Body of pancreas (tissue), 4 donors: ENCODE measurements at regions not wholly inside any gene's neighbourhood (a gene's known extent, or its start where the extent isn't known, plus 50 kb on each side); places are given as distances from the start of the nearest gene placed in this dataset.

Experiments used
- ATAC-seq: fragments of 150-250 bp; one replicate; pipeline ENCODE4 v1.9.1; 2016
- DNase-seq, 4 donors: peaks; one replicate each; pipeline ENCODE4 v3.0.0-alpha.2; 2019
- H3K27ac ChIP-seq, 4 donors: fragments of 200-600 bp; sonication (generic); 1 replicate in 3 of 4; 2 replicates in 1 of 4; pipeline versions ENCODE4 v1.5.1 to v1.6.1; 2016 to 2019; ENCODE audit warnings: mild to moderate bottlenecking in 1 of 4, mixed read lengths in 1 of 4, moderate library complexity in 1 of 4
- H3K27me3 ChIP-seq, 2 donors: fragments of 200-600 bp; sonication (generic); one replicate each; pipeline ENCODE4 v1.6.0; 2016; ENCODE audit warnings: mild to moderate bottlenecking in 1 of 2
- H3K36me3 ChIP-seq, 2 donors: fragments of 200-600 bp; sonication (generic); replicated peaks in 1 of 2; 2 replicates each; pipeline ENCODE4 v1.5.1; 2016; ENCODE audit warnings: low read depth in 2 of 2; ENCODE audit not compliant: insufficient read depth in 1 of 2
- H3K4me1 ChIP-seq: fragments of 200-600 bp; sonication (generic); one replicate; pipeline ENCODE4 v1.6.0; 2016
- H3K4me3 ChIP-seq, 2 donors: fragments of 200-600 bp; sonication (generic); 1 replicate in 1 of 2; 2 replicates in 1 of 2; pipeline ENCODE4 v1.5.1; 2016 to 2019
- H3K9me3 ChIP-seq, 3 donors: fragments of 200-600 bp; sonication (generic); 1 replicate in 2 of 3; 2 replicates in 1 of 3; pipeline ENCODE4 v1.5.1; 2016
- CTCF ChIP-seq, 7 experiments: fragments of 450-650 bp in 4 of 7; fragments of 200-600 bp in 3 of 7; sonication (generic) in 3 of 7; IDR thresholded peaks; one replicate each; pipeline ENCODE4 v1.5.1; 2016 to 2019; ENCODE audit warnings: antibody characterized with exemption in 7 of 7
- POLR2A ChIP-seq, 3 donors: fragments of 450-650 bp; IDR thresholded peaks; one replicate each; pipeline ENCODE4 v1.6.1; 2016; ENCODE audit warnings: antibody characterized with exemption in 3 of 3, mild to moderate bottlenecking in 2 of 3
- WGBS, 2 donors: methylation state at CpG; one replicate each; pipeline ENCODE4 v1.1.5; 2017; 5-methylcytosine and 5-hydroxymethylcytosine counted together
- intact Hi-C: fragments of 100-400 bp; cut with DNase I; formaldehyde crosslinking; loops from one replicate; pipeline ENCODE4 v1.15.1; 2023

GRCh38 chr11:112878033-112878601, 83.1 kb upstream of the NCAM1 start:
- DNase-seq (no peak), ATAC-seq (no peak)
- Histone ChIP-seq H3K4me1 (peaks cover 8% of the 10 kb centered on the region), H3K4me3 (no peak overlapping the region), H3K27me3 (no peaks in the 10 kb centered on the region), H3K36me3 (no peaks in the 10 kb centered on the region), H3K9me3 (no peaks in the 10 kb centered on the region), H3K27ac (no peak overlapping the region)
- TF ChIP-seq POLR2A (IDR thresholded peaks at IDR 0.05) (no peak), CTCF (IDR thresholded peaks at IDR 0.05) (no peak)
- intact Hi-C loops = no loop called here
- WGBS, 2 donors = 61 to 64% methylated on average over 7 of the region's 7 CpGs

GRCh38 chr11:112880495-112880894, 80.7 kb upstream of the NCAM1 start:
- TF ChIP-seq POLR2A (IDR thresholded peaks at IDR 0.05) = no peak
- TF ChIP-seq CTCF (IDR thresholded peaks at IDR 0.05) = no peak
- DNase-seq = no peak
- WGBS, 2 donors = 37 to 59% methylated on average over 4 of the region's 4 CpGs
- Histone ChIP-seq H3K9me3 (no peaks in the 10 kb centered on the region), H3K36me3 (no peaks in the 10 kb centered on the region), H3K4me3 (no peak overlapping the region), H3K4me1 (peaks cover 8% of the 10 kb centered on the region), H3K27ac (no peak overlapping the region), H3K27me3 (no peaks in the 10 kb centered on the region)
- no peak for ATAC-seq
- intact Hi-C loops = no loop called here

GRCh38 chr11:112881461-112881860, 79.8 kb upstream of the NCAM1 start:
- ATAC-seq (peak; percentile 86), DNase-seq (peak; percentile 61 to 80 (median 70))
- Histone ChIP-seq H3K36me3 (no peaks in the 10 kb centered on the region), H3K27me3 (no peaks in the 10 kb centered on the region), H3K9me3 (no peaks in the 10 kb centered on the region), H3K27ac (no peak overlapping the region), H3K4me1 (peaks cover 8% of the 10 kb centered on the region), H3K4me3 (no peak overlapping the region)
- 21 to 37% methylated on average over 5 to 17 of the region's 17 CpGs for WGBS, 2 donors
- TF ChIP-seq CTCF (IDR thresholded peaks at IDR 0.05) = no peak
- no peak for TF ChIP-seq POLR2A (IDR thresholded peaks at IDR 0.05)
- intact Hi-C loops = no loop called here

GRCh38 chr11:112882494-112883381, 78.5 kb upstream of the NCAM1 start:
- Histone ChIP-seq H3K9me3 (no peaks in the 10 kb centered on the region), H3K27ac (no peak overlapping the region), H3K36me3 (no peaks in the 10 kb centered on the region), H3K4me1 (peaks cover 8% of the 10 kb centered on the region), H3K27me3 (no peaks in the 10 kb centered on the region), H3K4me3 (no peak overlapping the region)
- ATAC-seq = no peak
- TF ChIP-seq POLR2A (IDR thresholded peaks at IDR 0.05) = no peak
- TF ChIP-seq CTCF (IDR thresholded peaks at IDR 0.05) = no peak
- DNase-seq = no peak
- 56 to 63% methylated on average over 6 of the region's 6 CpGs for whole genome bisulfite sequencing, 2 donors
- intact Hi-C loops = no loop called here
